GM20000 (cell line): ENCODE measurements at regions not wholly inside any gene's neighbourhood (a gene's known extent, or its start where the extent isn't known, plus 50 kb on each side); places are given as distances from the start of the nearest gene placed in this dataset.

Source experiments
- DNase-seq: peaks from one replicate; pipeline ENCODE4 v3.0.0; 2012; ENCODE audit warnings: low spot score
- TF ChIP-seq, protein P1 (sequence below): IDR thresholded peaks from 2 replicates; pipeline ENCODE4 v1.5.1; 2012; ENCODE audit warnings: mild to moderate bottlenecking, control low read depth; ENCODE audit errors: extremely low read depth, missing control alignments

- no peak for DNase-seq
- TF ChIP-seq, protein P1, sequence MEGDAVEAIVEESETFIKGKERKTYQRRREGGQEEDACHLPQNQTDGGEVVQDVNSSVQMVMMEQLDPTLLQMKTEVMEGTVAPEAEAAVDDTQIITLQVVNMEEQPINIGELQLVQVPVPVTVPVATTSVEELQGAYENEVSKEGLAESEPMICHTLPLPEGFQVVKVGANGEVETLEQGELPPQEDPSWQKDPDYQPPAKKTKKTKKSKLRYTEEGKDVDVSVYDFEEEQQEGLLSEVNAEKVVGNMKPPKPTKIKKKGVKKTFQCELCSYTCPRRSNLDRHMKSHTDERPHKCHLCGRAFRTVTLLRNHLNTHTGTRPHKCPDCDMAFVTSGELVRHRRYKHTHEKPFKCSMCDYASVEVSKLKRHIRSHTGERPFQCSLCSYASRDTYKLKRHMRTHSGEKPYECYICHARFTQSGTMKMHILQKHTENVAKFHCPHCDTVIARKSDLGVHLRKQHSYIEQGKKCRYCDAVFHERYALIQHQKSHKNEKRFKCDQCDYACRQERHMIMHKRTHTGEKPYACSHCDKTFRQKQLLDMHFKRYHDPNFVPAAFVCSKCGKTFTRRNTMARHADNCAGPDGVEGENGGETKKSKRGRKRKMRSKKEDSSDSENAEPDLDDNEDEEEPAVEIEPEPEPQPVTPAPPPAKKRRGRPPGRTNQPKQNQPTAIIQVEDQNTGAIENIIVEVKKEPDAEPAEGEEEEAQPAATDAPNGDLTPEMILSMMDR, result no peak
Observed at GRCh38 chr1:10928654-10929053, 83.8 kb upstream of the TARDBP start.

DNA sequence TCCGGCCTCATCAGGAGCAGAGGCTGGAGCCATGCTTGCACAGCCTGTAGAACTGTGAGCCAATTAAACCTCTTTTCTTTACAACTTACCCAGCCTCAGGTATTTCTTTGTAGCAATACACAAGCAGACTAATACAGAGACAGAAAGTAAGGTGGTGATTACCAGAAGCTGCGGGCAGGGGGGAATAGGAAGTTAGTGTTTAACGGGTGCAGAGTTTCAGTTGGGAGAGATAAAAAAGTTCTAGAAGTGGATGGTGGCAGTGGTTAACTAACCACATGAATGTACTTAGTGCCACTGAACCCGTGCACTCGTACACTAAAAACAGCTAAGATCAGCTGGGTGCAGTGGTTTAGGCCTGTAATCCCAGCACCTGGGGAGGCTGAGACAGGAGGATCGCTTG, 80.4 kb upstream of the TARDBP start:
- TF ChIP-seq, protein P1, result no peak
- no peak for DNase-seq

DNA sequence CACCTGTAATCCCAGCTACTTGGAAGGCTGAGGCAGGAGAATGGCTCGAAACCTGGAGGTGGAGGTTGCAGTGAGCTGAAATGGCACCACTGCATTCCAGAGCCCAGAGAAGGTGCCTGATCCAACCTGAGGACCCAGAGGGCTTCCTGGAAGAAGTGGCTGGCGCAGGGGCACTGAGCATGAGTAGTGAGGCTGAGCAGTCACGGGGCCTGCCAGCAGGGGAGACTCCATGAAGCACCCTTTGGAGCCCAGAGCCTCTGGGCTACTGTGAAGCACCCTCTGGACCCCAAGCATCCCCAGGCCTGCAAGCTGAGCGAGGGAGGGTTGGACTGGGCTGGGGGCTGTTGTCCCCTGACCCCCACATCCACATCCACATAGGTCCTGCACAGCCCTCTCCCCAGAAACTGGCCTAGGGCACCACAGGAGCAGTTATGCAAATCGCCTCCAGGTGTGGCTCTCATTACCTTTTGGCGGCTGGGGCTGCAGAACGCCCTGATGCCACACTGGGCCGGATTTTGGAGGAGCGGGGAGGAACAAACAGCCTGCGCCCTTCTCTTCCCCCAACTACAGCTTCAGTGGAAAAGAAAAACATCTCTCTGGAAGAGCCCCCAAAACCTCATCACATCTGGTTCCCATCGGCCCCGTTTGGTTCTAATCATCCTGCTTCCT, 78.2 kb upstream of the TARDBP start:
- no peak for DNase-seq

DNA sequence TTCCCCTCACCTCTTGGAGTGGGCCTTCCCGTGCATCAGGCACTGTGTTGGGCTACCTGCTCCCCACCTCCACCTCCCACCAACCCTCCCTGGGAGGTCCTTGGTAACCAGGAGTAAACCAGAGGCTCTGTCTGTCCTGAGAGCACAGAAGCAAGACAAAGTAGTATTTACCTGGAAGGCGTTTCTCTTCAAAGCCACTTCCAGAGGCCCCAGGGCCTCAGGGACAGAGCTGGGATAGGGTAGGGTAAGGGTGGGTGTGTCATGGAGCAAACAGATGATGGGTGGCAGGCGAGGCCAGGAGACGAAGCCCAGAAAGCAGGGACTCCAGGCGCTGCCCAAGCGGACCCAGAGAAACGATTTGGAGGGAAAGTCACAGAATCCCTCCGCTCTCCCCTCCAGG, 77.2 kb upstream of the TARDBP start:
- TF ChIP-seq, protein P1, result no peak
- DNase-seq, result no peak

More for the DNA sequence above, 78.2 kb upstream of the TARDBP start:
- TF ChIP-seq, protein P1, result no peak

- TF ChIP-seq, protein P1, result no peak
- DNase-seq, result no peak
Observed at GRCh38 chr1:10935724-10936123, 76.7 kb upstream of the TARDBP start.

GRCh38 chr1:10936998-10937901, 75.2 kb upstream of the TARDBP start:
- DNase-seq, result no peak

More at GRCh38 chr1:10936998-10937901, 75.2 kb upstream of the TARDBP start:
- TF ChIP-seq, protein P1, result no peak
